Dedifferentiated amniotic fluid mesenchymal stem cell (primary cell): ENCODE measurements at regions not wholly inside any gene's neighbourhood (a gene's known extent, or its start where the extent isn't known, plus 50 kb on each side); places are given as distances from the start of the nearest gene placed in this dataset.

Experiments
- DNase-seq: peaks from one replicate; pipeline ENCODE4 v3.0.0-alpha.2; 2016; ENCODE audit errors: extremely low spot score

DNA sequence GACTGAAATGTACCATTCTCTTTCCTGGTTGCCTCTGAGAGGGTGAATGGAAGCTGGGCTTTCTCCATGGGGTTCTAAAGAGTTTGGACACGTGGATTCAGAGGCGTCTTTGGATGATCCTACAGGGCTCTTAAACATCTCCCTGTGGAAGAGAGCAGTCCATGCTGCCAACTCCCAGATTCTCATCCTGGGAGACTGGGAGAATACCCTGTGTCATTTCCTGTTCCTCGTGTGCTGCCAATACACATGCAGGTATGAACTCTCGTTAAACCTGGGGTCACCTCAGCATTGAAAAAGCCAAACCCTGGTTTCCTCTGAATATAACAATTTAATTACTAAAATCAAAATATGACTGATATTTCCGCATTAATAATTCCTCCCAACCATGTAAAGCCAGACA lies 73.3 kb upstream of the NT5C1B start:
- no peak for DNase-seq

- no peak for DNase-seq
These were observed 70.5 kb upstream of the NT5C1B start for GRCh38 chr2:18659915-18660314.

- DNase-seq = no peak
These were observed 66.7 kb upstream of the NT5C1B start for GRCh38 chr2:18656048-18656447.

DNA sequence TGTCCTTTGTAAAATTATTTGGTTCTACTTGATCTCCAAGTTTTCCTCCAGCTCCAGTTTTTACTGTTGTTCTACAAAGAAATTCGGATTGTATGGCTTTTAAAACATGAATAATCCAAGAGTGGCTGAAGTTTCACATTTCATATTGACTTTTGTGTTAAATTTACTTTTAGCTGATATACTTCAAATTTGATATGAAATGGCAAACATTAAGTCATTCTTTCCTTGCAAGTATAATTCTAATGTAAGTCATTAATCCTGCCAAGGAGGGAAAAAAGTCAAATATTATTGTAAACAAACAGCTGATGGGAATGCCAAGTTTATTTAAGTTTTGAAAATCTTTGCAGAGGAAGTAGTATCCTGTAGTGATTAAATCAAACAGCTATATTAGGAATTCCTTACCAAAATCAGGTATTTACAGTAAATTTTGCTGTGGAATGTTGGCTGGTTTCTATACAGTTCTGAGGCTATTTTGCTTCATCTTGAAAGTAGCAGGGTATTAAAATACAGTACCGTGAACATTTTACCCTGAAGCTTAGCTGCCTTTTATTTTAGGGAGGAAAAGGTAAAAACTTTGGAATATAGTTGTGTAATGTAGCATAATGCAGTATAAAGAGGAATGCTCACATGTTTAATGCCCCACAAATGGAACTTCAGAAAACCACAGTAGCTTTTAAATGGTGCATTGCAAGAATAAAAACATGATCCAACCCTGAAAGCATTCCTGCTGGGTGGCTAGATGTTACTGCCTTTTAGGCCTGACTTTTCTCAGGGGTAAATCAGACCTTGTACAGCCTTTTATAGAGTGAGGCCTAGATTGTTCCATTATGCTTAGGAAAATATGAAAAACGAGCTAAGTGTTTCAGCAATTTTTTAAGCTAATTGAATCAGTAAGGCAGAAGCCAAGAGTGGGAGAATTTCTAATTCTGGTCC lies 62.7 kb upstream of the NT5C1B start:
- DNase-seq = peak; percentile 56

- DNase-seq = no peak
These were observed 60.9 kb upstream of the NT5C1B start for GRCh38 chr2:18650221-18650620.

DNA sequence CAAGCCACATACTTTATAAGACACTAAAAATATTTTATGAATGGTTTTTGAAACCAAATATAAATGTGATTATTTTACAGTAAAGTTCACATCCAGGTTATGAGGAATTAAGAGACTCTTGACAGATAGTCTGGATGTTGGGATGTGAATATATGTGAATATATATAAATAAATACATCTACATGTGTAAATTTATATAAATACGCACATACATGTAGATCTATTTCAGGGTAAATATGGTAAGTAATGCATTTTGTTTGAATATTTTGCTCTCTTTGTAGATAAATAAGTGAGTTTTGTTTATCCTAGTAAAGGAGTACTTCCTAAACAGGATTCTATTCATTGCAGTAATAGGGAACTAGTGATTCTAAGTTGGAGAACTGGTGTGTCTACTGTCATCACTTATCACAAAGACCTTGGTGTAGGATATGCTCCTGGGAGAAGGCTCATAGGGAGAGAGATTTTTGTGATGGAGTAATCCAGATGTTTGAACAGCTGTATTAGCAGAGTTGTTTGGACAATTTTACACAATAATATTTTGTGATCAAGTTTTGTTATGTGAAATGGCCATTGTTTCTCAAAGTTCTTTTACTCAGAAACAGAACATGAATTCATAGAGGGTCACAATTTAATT lies 60.2 kb upstream of the NT5C1B start:
- no peak for DNase-seq

DNA sequence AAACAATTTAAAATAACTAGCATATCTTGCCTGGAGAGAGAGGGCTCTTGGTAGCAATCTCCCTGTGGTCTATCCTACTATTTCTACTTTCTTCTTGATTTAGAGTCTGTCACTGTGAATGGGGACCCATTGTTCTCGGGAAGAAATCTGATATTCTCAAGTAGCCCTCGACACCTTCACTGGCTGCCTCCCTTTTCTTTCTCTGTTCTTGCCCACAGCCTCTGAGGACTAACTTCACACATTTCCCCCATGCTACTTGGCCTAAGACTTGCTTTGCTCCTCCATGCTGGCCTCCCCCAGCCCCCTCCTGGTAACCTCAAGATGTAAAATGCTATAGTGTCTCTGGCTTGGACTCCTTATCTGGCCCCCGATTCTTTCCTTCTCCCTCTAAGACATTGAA lies 58.8 kb upstream of the NT5C1B start:
- DNase-seq = no peak

- no peak for DNase-seq
These were observed 58.4 kb upstream of the NT5C1B start for GRCh38 chr2:18647731-18648130.

DNA sequence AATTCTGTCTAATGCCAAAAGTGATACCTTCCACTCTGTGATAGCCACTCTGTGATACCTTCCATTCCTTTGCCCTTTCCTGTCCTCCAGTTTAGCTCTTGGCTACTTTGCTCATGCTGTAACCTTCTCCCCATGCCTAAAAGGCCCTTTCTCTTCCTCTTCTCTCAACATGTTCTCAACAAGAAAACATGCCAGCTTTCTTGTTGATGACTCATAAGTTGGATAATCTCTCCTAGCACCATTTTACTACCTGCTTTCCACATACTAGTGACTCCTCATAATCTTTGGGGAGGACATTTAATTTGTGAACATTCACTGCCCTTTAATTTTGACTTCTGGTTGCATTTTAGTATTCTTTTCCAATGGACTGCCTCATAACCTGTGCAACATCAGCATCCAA lies 55.9 kb upstream of the NT5C1B start:
- DNase-seq = no peak

- DNase-seq = no peak
These were observed 54.7 kb upstream of the NT5C1B start for GRCh38 chr2:18644115-18644462.

GRCh38 chr2:18643326-18644114 lies 54.2 kb upstream of the NT5C1B start:
- no peak for DNase-seq

DNA sequence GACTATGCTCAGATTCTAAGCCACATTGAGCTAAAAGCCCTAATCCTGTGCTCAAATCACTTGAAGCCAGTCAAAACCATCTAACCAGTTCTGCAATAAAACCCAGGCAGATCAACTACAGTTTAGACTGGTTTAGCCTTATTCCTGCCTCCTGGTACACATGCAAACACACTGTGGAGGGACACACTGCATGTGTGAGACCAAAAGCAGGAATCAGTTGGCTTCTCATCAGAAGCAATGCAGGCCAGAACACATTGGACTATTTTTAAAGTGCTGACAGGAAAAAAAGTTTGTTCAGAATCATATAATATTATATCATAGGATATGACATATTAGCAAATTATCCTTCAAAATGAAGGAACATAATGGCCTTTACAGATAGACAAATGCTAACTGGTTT lies 52.5 kb upstream of the NT5C1B start:
- no peak for DNase-seq

DNA sequence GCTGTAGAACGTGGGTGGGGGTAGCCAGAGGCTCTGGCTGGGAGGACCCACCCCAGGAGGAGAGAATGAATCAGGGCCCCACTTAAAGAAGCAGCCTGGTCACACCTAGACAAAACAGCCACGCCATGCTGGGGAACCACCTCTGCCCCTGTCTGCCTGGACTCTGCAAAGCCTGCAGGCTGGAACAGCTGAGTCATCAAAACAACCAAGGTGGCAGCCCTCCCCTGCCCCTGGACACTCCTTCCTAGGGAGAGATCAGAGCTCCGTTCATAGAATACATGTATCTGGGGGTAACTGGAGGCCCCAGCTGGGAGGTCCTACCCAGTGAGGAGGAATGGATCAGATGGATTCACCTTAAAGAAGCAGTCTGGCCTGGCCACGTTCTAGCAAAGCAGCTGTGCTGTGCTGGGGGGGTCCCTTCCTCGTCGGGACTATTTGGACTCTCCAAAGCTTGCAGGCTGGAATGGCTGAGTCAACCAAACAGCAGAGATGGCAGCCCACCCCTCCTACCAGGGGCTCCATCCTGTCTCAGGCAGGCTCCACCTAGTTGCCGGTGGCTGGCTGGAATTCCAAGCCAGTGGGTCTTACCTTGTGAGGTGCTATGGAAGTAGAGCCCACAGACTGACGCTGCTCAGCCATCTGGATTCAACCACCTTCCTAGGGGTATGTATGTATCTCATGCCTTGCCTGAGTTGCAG lies 50.5 kb upstream of the NT5C1B start:
- no peak for DNase-seq
